ENCODE measurements at regions not wholly inside any gene's neighbourhood (a gene's known extent, or its start where the extent isn't known, plus 50 kb on each side); places are given as distances from the start of the nearest gene placed in this dataset.

GRCh38 chr6:80482056-80482455 is 375.6 kb downstream of the BCKDHB start:
- Histone ChIP-seq H3K4me2 (no peak overlapping the region), H3K4me1 (ENCODE audit: control insufficient read depth in 1 of 2, insufficient read depth in 2 of 2, low read depth in 1 of 2, low read length in 1 of 2) (no peaks in the 10 kb centered on the region), H3K9me3 (no peaks in the 10 kb centered on the region), H3F3A (replicated peaks; ENCODE audit: insufficient read depth) (no peaks in the 10 kb centered on the region), H3K9ac (no peak overlapping the region), H3K27ac (ENCODE audit: low read depth in 2 of 2, low read length in 1 of 2) (no peak overlapping the region), H3K36me3 (replicated peaks in 1 of 2; ENCODE audit: control insufficient read depth in 1 of 2, insufficient read depth in 2 of 2, low read length in 1 of 2) (no peaks in the 10 kb centered on the region), H2AFZ (ENCODE audit: low read depth) (no peak overlapping the region), H4K20me1 (ENCODE audit: insufficient read depth) (no peaks in the 10 kb centered on the region), H3K27me3 (ENCODE audit: insufficient read depth) (no peaks in the 10 kb centered on the region), H3K9me2 (no peaks in the 10 kb centered on the region), H3K4me3 (ENCODE audit: low read depth in 2 of 2, low read length in 1 of 2) (no peak overlapping the region), H3K79me2 (ENCODE audit: insufficient read depth) (no peaks in the 10 kb centered on the region)
- CTCF ChIA-PET = no interaction called here
- DNase-seq = no peak
- 93% methylated on average over 3 of the region's 3 CpGs for WGBS (ENCODE audit: low lambda C conversion rate)
- TF ChIP-seq, protein P1, sequence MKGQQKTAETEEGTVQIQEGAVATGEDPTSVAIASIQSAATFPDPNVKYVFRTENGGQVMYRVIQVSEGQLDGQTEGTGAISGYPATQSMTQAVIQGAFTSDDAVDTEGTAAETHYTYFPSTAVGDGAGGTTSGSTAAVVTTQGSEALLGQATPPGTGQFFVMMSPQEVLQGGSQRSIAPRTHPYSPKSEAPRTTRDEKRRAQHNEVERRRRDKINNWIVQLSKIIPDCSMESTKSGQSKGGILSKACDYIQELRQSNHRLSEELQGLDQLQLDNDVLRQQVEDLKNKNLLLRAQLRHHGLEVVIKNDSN (IDR thresholded peaks at IDR 0.05; ENCODE audit: borderline replicate concordance, low read depth) = no peak
- TF ChIP-seq RFX5 (IDR thresholded peaks at IDR 0.05; ENCODE audit: low read length) (no peak), JUND (IDR thresholded peaks at IDR 0.05) (no peak), ELF1 (IDR thresholded peaks at IDR 0.05) (no peak), GABPA (IDR thresholded peaks at IDR 0.05; ENCODE audit: low read depth) (no peak), USF2 (IDR thresholded peaks at IDR 0.05; ENCODE audit: borderline replicate concordance, low read depth, low read length) (no peak), FOXJ3 (CRISPR knock-in tag; IDR thresholded peaks at IDR 0.05) (no peak), MEF2A (IDR thresholded peaks at IDR 0.05; ENCODE audit: borderline replicate concordance, low read depth) (no peak), FOSL2 (IDR thresholded peaks at IDR 0.05; ENCODE audit: borderline replicate concordance, low read depth) (no peak), YY1 (IDR thresholded peaks at IDR 0.05; ENCODE audit: low read depth) (no peak), TEAD4 (IDR thresholded peaks at IDR 0.05; ENCODE audit: borderline replicate concordance, insufficient read depth) (no peak), EZH2phosphoT487 (IDR thresholded peaks at IDR 0.05; ENCODE audit: borderline replicate concordance, low read depth) (no peak), TCF12 (IDR thresholded peaks at IDR 0.05) (no peak), NFIC (IDR thresholded peaks at IDR 0.05; ENCODE audit: borderline replicate concordance) (no peak)
- TF ChIP-seq, protein P2, sequence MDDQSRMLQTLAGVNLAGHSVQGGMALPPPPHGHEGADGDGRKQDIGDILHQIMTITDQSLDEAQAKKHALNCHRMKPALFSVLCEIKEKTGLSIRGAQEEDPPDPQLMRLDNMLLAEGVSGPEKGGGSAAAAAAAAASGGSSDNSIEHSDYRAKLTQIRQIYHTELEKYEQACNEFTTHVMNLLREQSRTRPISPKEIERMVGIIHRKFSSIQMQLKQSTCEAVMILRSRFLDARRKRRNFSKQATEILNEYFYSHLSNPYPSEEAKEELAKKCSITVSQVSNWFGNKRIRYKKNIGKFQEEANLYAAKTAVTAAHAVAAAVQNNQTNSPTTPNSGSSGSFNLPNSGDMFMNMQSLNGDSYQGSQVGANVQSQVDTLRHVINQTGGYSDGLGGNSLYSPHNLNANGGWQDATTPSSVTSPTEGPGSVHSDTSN (IDR thresholded peaks at IDR 0.05) = no peak
- TF ChIP-seq, protein P3, sequence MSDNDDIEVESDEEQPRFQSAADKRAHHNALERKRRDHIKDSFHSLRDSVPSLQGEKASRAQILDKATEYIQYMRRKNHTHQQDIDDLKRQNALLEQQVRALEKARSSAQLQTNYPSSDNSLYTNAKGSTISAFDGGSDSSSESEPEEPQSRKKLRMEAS (IDR thresholded peaks at IDR 0.05; ENCODE audit: low read depth) = no peak
- POLR2A ChIA-PET = no interaction called here

DNA sequence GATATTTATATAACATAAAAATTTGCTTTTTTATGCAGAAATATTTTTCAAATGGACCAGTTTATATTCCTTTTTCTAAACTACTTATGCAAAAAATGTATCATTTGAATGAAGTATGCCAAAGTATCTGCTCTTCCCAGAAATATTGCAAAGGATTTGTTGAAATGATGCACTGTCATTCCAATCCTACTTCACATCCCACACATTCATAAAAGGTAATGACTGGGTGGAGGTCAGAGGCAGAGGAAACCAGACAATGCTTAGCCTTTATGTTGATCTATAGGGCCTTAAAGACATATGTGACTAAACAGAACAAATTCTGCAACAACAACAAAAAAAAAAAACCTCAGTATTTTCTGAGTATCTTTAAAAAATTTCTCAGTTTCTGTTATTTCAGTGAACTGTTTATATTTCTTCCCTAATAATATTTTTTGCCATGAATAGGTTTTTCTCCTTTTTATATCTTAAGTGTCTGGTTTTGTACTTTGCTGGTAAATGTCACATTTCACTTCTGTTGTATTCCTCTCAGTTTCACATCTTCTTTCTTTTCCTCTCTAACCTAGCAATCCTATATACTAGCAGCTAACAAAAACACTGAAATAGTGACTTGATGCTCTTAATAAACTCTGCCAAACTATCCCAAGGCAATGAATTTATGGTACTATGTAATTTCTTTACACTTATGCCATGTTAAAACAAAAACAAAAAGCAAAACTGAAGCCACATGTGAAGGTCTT is 374.1 kb downstream of the BCKDHB start:
- Histone ChIP-seq H3K79me2 (ENCODE audit: insufficient read depth) (no peaks in the 10 kb centered on the region), H3K9ac (no peak overlapping the region), H4K20me1 (ENCODE audit: insufficient read depth) (no peaks in the 10 kb centered on the region), H3K4me1 (ENCODE audit: control insufficient read depth in 1 of 2, insufficient read depth in 2 of 2, low read depth in 1 of 2, low read length in 1 of 2) (no peaks in the 10 kb centered on the region), H3K9me2 (no peaks in the 10 kb centered on the region), H3K27me3 (ENCODE audit: insufficient read depth) (no peaks in the 10 kb centered on the region), H3K9me3 (no peaks in the 10 kb centered on the region), H3K36me3 (replicated peaks in 1 of 2; ENCODE audit: control insufficient read depth in 1 of 2, insufficient read depth in 2 of 2, low read length in 1 of 2) (no peaks in the 10 kb centered on the region), H3K4me3 (ENCODE audit: low read depth in 2 of 2, low read length in 1 of 2) (no peak overlapping the region), H3K4me2 (no peak overlapping the region), H3F3A (replicated peaks; ENCODE audit: insufficient read depth) (no peaks in the 10 kb centered on the region), H2AFZ (ENCODE audit: low read depth) (no peak overlapping the region; the same call in 1 of the 2 replicates), H3K27ac (ENCODE audit: low read depth in 2 of 2, low read length in 1 of 2) (no peak overlapping the region)
- no peak for DNase-seq
- CTCF ChIA-PET = no interaction called here
- POLR2A ChIA-PET = no interaction called here
- no peak for TF ChIP-seq RXRA (IDR thresholded peaks at IDR 0.05; ENCODE audit: borderline replicate concordance, low read depth)
- TF ChIP-seq RCOR1 (IDR thresholded peaks at IDR 0.05; ENCODE audit: low read length) = no peak
- no peak for TF ChIP-seq MXI1 (IDR thresholded peaks at IDR 0.05; ENCODE audit: low read depth, low read length)
- no peak for TF ChIP-seq NRF1 (IDR thresholded peaks at IDR 0.05; ENCODE audit: low read depth, low read length)
- TF ChIP-seq, protein P1 (IDR thresholded peaks at IDR 0.05; ENCODE audit: borderline replicate concordance, low read depth) = no peak
- no peak for TF ChIP-seq YY1 (IDR thresholded peaks at IDR 0.05; ENCODE audit: low read depth)
- no peak for TF ChIP-seq EZH2phosphoT487 (IDR thresholded peaks at IDR 0.05; ENCODE audit: borderline replicate concordance, low read depth)
- no peak for TF ChIP-seq USF2 (IDR thresholded peaks at IDR 0.05; ENCODE audit: borderline replicate concordance, low read depth, low read length)
- TF ChIP-seq, protein P2 (IDR thresholded peaks at IDR 0.05) = no peak
- TF ChIP-seq, protein P3 (IDR thresholded peaks at IDR 0.05; ENCODE audit: low read depth) = no peak
